K562 (cell line): ENCODE measurements at regions not wholly inside any gene's neighbourhood (a gene's known extent, or its start where the extent isn't known, plus 50 kb on each side); places are given as distances from the start of the nearest gene placed in this dataset.

ENCODE experiments used
- ARID3B ChIP-seq: fragments of 250-450 bp; sonication (Bioruptor Pico); IDR thresholded peaks from 2 replicates; pipeline ENCODE4 v1.4.0; 2020; ENCODE audit warnings: borderline replicate concordance
- ATF7 ChIP-seq: fragments of 450-650 bp; IDR thresholded peaks from 2 replicates; pipeline ENCODE4 v1.7.1; 2014; ENCODE audit warnings: mild to moderate bottlenecking, moderate library complexity
- BRCA1 ChIP-seq, 2 experiments: fragments of 450-650 bp in 1 of 2; sonication (generic) in 1 of 2; formaldehyde crosslinking in 1 of 2; IDR thresholded peaks; 2 replicates each; pipeline versions ENCODE4 v1.5.0 to v1.6.1; 2017 to 2020; ENCODE audit warnings: mild to moderate bottlenecking in 1 of 2, missing genetic modification reagents in 1 of 2
- CCAR2 ChIP-seq: fragments of 200-400 bp; formaldehyde crosslinking; IDR thresholded peaks from 2 replicates; pipeline ENCODE4 v1.6.1; 2017; ENCODE audit warnings: mild to moderate bottlenecking, low read depth, low read length
- HDAC2 ChIP-seq: fragments of 450-650 bp; IDR thresholded peaks from 2 replicates; pipeline ENCODE4 v1.6.1; 2016; ENCODE audit warnings: mild to moderate bottlenecking
- HNRNPLL ChIP-seq: fragments of 200-400 bp; formaldehyde crosslinking; IDR thresholded peaks from 2 replicates; pipeline ENCODE4 v1.6.1; 2017; ENCODE audit warnings: low read length, low read depth, mild to moderate bottlenecking; ENCODE audit not compliant: poor library complexity, severe bottlenecking
- IFI16 ChIP-seq: fragments of 250-450 bp; sonication (Bioruptor Pico); IDR thresholded peaks from 2 replicates; pipeline ENCODE4 v2.1.2; 2022; ENCODE audit warnings: mild to moderate bottlenecking, inconsistent platforms
- KDM2B ChIP-seq: fragments of 250-450 bp; sonication (Bioruptor Pico); IDR thresholded peaks from 2 replicates; pipeline ENCODE4 v1.8.0; 2021; ENCODE audit warnings: mild to moderate bottlenecking, moderate library complexity
- MCM7 ChIP-seq, 2 experiments: fragments of 450-650 bp; IDR thresholded peaks; 2 replicates each; pipeline ENCODE4 v1.6.1; 2016 to 2018
- MEF2D ChIP-seq: conservative IDR thresholded peaks from 2 replicates; pipeline ENCODE4 v1.6.1; 2016; ENCODE audit warnings: low read depth, missing genetic modification characterization, missing compliant biosample characterization
- MYBL2 ChIP-seq, 2 experiments: fragments of 450-650 bp in 1 of 2; sonication (generic) in 1 of 2; formaldehyde crosslinking in 1 of 2; IDR thresholded peaks; 2 replicates each; pipeline versions ENCODE4 v1.6.1 to v1.8.1; 2017 to 2022; ENCODE audit warnings: borderline replicate concordance in 1 of 2, inconsistent platforms in 1 of 2, low read depth in 1 of 2, mild to moderate bottlenecking in 1 of 2, missing genetic modification reagents in 1 of 2, moderate library complexity in 1 of 2
- PHF21A ChIP-seq: fragments of 450-650 bp; IDR thresholded peaks from 2 replicates; pipeline ENCODE4 v1.6.1; 2017; ENCODE audit warnings: low read depth, borderline replicate concordance
- SETDB1 ChIP-seq: IDR thresholded peaks from one replicate; pipeline ENCODE4 v1.6.1; 2012; ENCODE audit warnings: low read length, control low read depth, inconsistent platforms
- SREBF2 ChIP-seq: sonication (generic); formaldehyde crosslinking; IDR thresholded peaks from 2 replicates; pipeline ENCODE4 v1.4.0; 2020; ENCODE audit warnings: mild to moderate bottlenecking, missing genetic modification reagents
- STAG1 ChIP-seq: sonication (generic); formaldehyde crosslinking; IDR thresholded peaks from 2 replicates; pipeline ENCODE4 v1.5.0; 2020; ENCODE audit warnings: missing genetic modification reagents, borderline replicate concordance
- TEAD1 ChIP-seq, 2 experiments: fragments of 450-650 bp in 1 of 2; sonication (generic) in 1 of 2; formaldehyde crosslinking; IDR thresholded peaks; 2 replicates each; pipeline versions ENCODE4 v1.4.0 to v1.8.0; 2020 to 2022; ENCODE audit warnings: mild to moderate bottlenecking in 2 of 2, missing genetic modification reagents in 1 of 2
- ZBTB26 ChIP-seq: fragments of 450-650 bp; formaldehyde crosslinking; IDR thresholded peaks from 2 replicates; pipeline ENCODE4 v1.4.0; 2022; ENCODE audit warnings: missing genetic modification characterization
- ZBTB43 ChIP-seq: sonication (generic); formaldehyde crosslinking; IDR thresholded peaks from 2 replicates; pipeline ENCODE4 v1.8.0; 2023; ENCODE audit warnings: mild to moderate bottlenecking, missing genetic modification reagents
- ZBTB7A ChIP-seq: IDR thresholded peaks from 2 replicates; pipeline ENCODE4 v1.6.1; 2011; ENCODE audit warnings: low read depth, mild to moderate bottlenecking, low read length, moderate library complexity, borderline replicate concordance; ENCODE audit not compliant: control insufficient read depth
- ZBTB8A ChIP-seq: fragments of 450-650 bp; IDR thresholded peaks from 2 replicates; pipeline ENCODE4 v1.6.1; 2018; ENCODE audit warnings: mild to moderate bottlenecking, moderate library complexity; ENCODE audit not compliant: partially characterized antibody
- ZFPM2 ChIP-seq: fragments of 250-450 bp; sonication (Bioruptor Pico); IDR thresholded peaks from 2 replicates; pipeline ENCODE4 v1.5.1; 2022; ENCODE audit warnings: mild to moderate bottlenecking
- ZKSCAN3 ChIP-seq: fragments of 250-450 bp; sonication (Bioruptor Pico); IDR thresholded peaks from 2 replicates; pipeline ENCODE4 v1.4.0; 2020
- ZNF184 ChIP-seq: sonication (generic); formaldehyde crosslinking; IDR thresholded peaks from 2 replicates; pipeline ENCODE4 v1.5.0; 2020; ENCODE audit warnings: missing genetic modification reagents
- ZNF224 ChIP-seq: sonication (generic); formaldehyde crosslinking; IDR thresholded peaks from 2 replicates; pipeline ENCODE4 v1.8.0; 2022; ENCODE audit warnings: mild to moderate bottlenecking, missing genetic modification reagents
- ZNF589 ChIP-seq: fragments of 200-800 bp; sonication (Bioruptor generic); IDR thresholded peaks from 2 replicates; pipeline ENCODE4 v1.6.1; 2016; ENCODE audit warnings: low read depth, missing genetic modification characterization, missing compliant biosample characterization

GRCh38 chr6:28816909-28817807, 106.6 kb downstream of the TRIM27 start (continued):
- no peak for TF ChIP-seq MEF2D (tag)
- TF ChIP-seq ATF7: peak; percentile 58
- TF ChIP-seq ZNF184: no peak
- TF ChIP-seq STAG1 (CRISPR knock-in tag): no peak
- no peak for TF ChIP-seq CCAR2
- TF ChIP-seq HNRNPLL: peak; percentile 19
- no peak for TF ChIP-seq ZFPM2 (CRISPR knock-in tag)
- TF ChIP-seq ZBTB43: no peak
- TF ChIP-seq ZBTB8A: no peak
- TF ChIP-seq BRCA1 (IDR thresholded peaks at IDR 0.05): no peak
- TF ChIP-seq BRCA1 (CRISPR knock-in tag; IDR thresholded peaks at IDR 0.05): no peak
- no peak; the same call in 1 of the 2 replicates for TF ChIP-seq HDAC2
- no peak for TF ChIP-seq SETDB1
- TF ChIP-seq MYBL2 (IDR thresholded peaks at IDR 0.05; ENCODE audit: low read depth): no peak
- no peak for TF ChIP-seq MYBL2 (CRISPR knock-in tag; IDR thresholded peaks at IDR 0.05; ENCODE audit: borderline replicate concordance)
- no peak for TF ChIP-seq ZNF589 (CRISPR knock-in tag)
- TF ChIP-seq TEAD1 (CRISPR knock-in tag; IDR thresholded peaks at IDR 0.05): no peak; a peak in 1 of 4 replicates
- no peak for TF ChIP-seq ARID3B (CRISPR knock-in tag)
- TF ChIP-seq SREBF2: no peak
- TF ChIP-seq PHF21A: no peak
- no peak for TF ChIP-seq IFI16 (CRISPR knock-in tag)
- no peak for TF ChIP-seq ZNF224
- no peak for TF ChIP-seq ZBTB7A
- no peak for TF ChIP-seq KDM2B (CRISPR knock-in tag)
- no peak for TF ChIP-seq ZKSCAN3
- TF ChIP-seq MCM7 (IDR thresholded peaks at IDR 0.05): no peak
- TF ChIP-seq ZBTB26 (CRISPR knock-in tag): peak; percentile 67; the same call in 1 of the 2 replicates
